HG03039 (cell line): ENCODE measurements at regions not wholly inside any gene's neighbourhood (a gene's known extent, or its start where the extent isn't known, plus 50 kb on each side); places are given as distances from the start of the nearest gene placed in this dataset.
"Not testable (repeated sequence)": the region's sequence is repeated elsewhere in the genome, so short reads cannot be mapped to it uniquely, and the experiment has no call there.

Source experiments
- ATAC-seq: cut with Tn5 transposase; IDR thresholded peaks from one replicate; pipeline ENCODE4 v1.9.1; 2021; ENCODE audit warnings: mild to moderate bottlenecking, moderate library complexity; ENCODE audit not compliant: unreplicated experiment

- ATAC-seq = no peak
Measured at GRCh38 chr1:189212606-189213005, 1265.1 kb downstream of the BRINP3 start.

- ATAC-seq = no peak
Measured at GRCh38 chr1:189216886-189217285, 1260.8 kb downstream of the BRINP3 start.

GRCh38 chr1:189217646-189218045 lies 1260.0 kb downstream of the BRINP3 start:
- no peak for ATAC-seq

- ATAC-seq = no peak
Measured at GRCh38 chr1:189220750-189221149, 1256.9 kb downstream of the BRINP3 start.

GRCh38 chr1:189225794-189226145 lies 1251.9 kb downstream of the BRINP3 start:
- ATAC-seq = not testable (repeated sequence)

GRCh38 chr1:189226779-189227178 lies 1250.9 kb downstream of the BRINP3 start:
- ATAC-seq = no peak

- ATAC-seq = no peak
Measured at GRCh38 chr1:189237008-189237407, 1240.7 kb downstream of the BRINP3 start.

- no peak for ATAC-seq
Measured at GRCh38 chr1:189253601-189254350, 1223.9 kb downstream of the BRINP3 start.

- not testable (repeated sequence) for ATAC-seq
Measured at GRCh38 chr1:189261128-189261527, 1216.5 kb downstream of the BRINP3 start.

- no peak for ATAC-seq
Measured at GRCh38 chr1:189269011-189269410, 1208.7 kb downstream of the BRINP3 start.

- ATAC-seq = no peak
Measured at GRCh38 chr1:189274267-189274666, 1203.4 kb downstream of the BRINP3 start.

- no peak for ATAC-seq
Measured at GRCh38 chr1:189275796-189276195, 1201.9 kb downstream of the BRINP3 start.

- no peak for ATAC-seq
Measured at GRCh38 chr1:189289346-189289745, 1188.3 kb downstream of the BRINP3 start.

GRCh38 chr1:189301235-189301634 lies 1176.4 kb downstream of the BRINP3 start:
- no peak for ATAC-seq

- ATAC-seq = no peak
Measured at GRCh38 chr1:189305279-189305678, 1172.4 kb downstream of the BRINP3 start.

GRCh38 chr1:189311915-189312314 lies 1165.7 kb downstream of the BRINP3 start:
- no peak for ATAC-seq

- no peak for ATAC-seq
Measured at GRCh38 chr1:189312499-189312898, 1165.2 kb downstream of the BRINP3 start.

- ATAC-seq = no peak
Measured at GRCh38 chr1:189313488-189313887, 1164.2 kb downstream of the BRINP3 start.

GRCh38 chr1:189315035-189315901 lies 1162.4 kb downstream of the BRINP3 start:
- no peak for ATAC-seq

GRCh38 chr1:189323091-189323490 lies 1154.6 kb downstream of the BRINP3 start:
- ATAC-seq = no peak

- not testable (repeated sequence) for ATAC-seq
Measured at GRCh38 chr1:189331071-189331470, 1146.6 kb downstream of the BRINP3 start.
